Neural progenitor cell (in vitro differentiated cells): ENCODE measurements at regions not wholly inside any gene's neighbourhood (a gene's known extent, or its start where the extent isn't known, plus 50 kb on each side); places are given as distances from the start of the nearest gene placed in this dataset.
"Not testable (repeated sequence)": the region's sequence is repeated elsewhere in the genome, so short reads cannot be mapped to it uniquely, and the experiment has no call there.

Experiments used
- DNase-seq: peaks from one replicate; pipeline ENCODE4 v3.0.0-alpha.2; 2016; ENCODE audit warnings: low spot score
- H2AFZ ChIP-seq: fragments of 200-600 bp; sonication (generic); replicated peaks from 2 replicates; pipeline ENCODE4 v1.6.1; 2016; ENCODE audit warnings: antibody characterized with exemption
- H3F3A ChIP-seq: fragments of 200-600 bp; sonication (generic); 2 replicates; pipeline ENCODE4 v1.6.1; 2016; ENCODE audit warnings: antibody characterized with exemption, low read depth
- H3K27ac ChIP-seq: fragments of 200-600 bp; sonication (generic); 2 replicates; pipeline ENCODE4 v1.5.1; 2016; ENCODE audit warnings: mild to moderate bottlenecking
- H3K27me3 ChIP-seq: fragments of 200-600 bp; sonication (generic); 2 replicates; pipeline ENCODE4 v1.6.1; 2016; ENCODE audit warnings: mild to moderate bottlenecking, moderate library complexity
- H3K36me3 ChIP-seq: fragments of 200-600 bp; sonication (generic); 2 replicates; pipeline ENCODE4 v1.5.1; 2016
- H3K4me1 ChIP-seq: fragments of 200-600 bp; sonication (generic); 2 replicates; pipeline ENCODE4 v1.6.1; 2016; ENCODE audit warnings: mixed run types
- H3K4me2 ChIP-seq: fragments of 200-600 bp; sonication (generic); 2 replicates; pipeline ENCODE4 v1.6.1; 2016
- H3K4me3 ChIP-seq: fragments of 200-600 bp; sonication (generic); 2 replicates; pipeline ENCODE4 v1.5.1; 2016
- H3K79me2 ChIP-seq: fragments of 200-600 bp; sonication (generic); 2 replicates; pipeline ENCODE4 v1.6.1; 2016; ENCODE audit warnings: low read depth
- H3K9ac ChIP-seq: fragments of 200-600 bp; sonication (generic); 2 replicates; pipeline ENCODE4 v1.6.1; 2016
- H3K9me3 ChIP-seq: fragments of 200-600 bp; sonication (generic); 2 replicates; pipeline ENCODE4 v1.5.1; 2016; ENCODE audit warnings: low read depth
- H4K20me1 ChIP-seq: fragments of 200-600 bp; sonication (generic); 2 replicates; pipeline ENCODE4 v1.6.1; 2016; ENCODE audit warnings: low read depth
- H3K27ac Mint-ChIP-seq: 3 replicates; pipeline ENCODE4 v1.8.0; 2021; ENCODE audit warnings: mixed read lengths
- H3K27me3 Mint-ChIP-seq: 2 replicates; pipeline ENCODE4 v1.8.0; 2022; ENCODE audit warnings: low read depth, mild to moderate bottlenecking, inconsistent platforms, moderate library complexity, mixed read lengths; ENCODE audit not compliant: insufficient read depth
- H3K36me3 Mint-ChIP-seq: 3 replicates; pipeline ENCODE4 v1.8.0; 2021; ENCODE audit warnings: mixed read lengths
- H3K4me1 Mint-ChIP-seq: 3 replicates; pipeline ENCODE4 v1.8.0; 2021; ENCODE audit warnings: mixed read lengths
- H3K4me3 Mint-ChIP-seq: 3 replicates; pipeline ENCODE4 v1.8.0; 2021; ENCODE audit warnings: mild to moderate bottlenecking, moderate library complexity, mixed read lengths
- H3K9me3 Mint-ChIP-seq: 3 replicates; pipeline ENCODE4 v1.8.0; 2020; ENCODE audit warnings: mixed read lengths
- CTCF ChIP-seq: fragments of 200-600 bp; sonication (generic); IDR thresholded peaks from 2 replicates; pipeline ENCODE4 v1.5.1; 2017; ENCODE audit warnings: antibody characterized with exemption, mild to moderate bottlenecking

GRCh38 chrX:98850639-98851038 is 1559.4 kb downstream of the PCDH19 start:
- peak; percentile 47 for TF ChIP-seq CTCF
- H3K79me2 ChIP-seq, H3K4me1 Mint-ChIP-seq, H3K4me3 ChIP-seq, H3K27me3 Mint-ChIP-seq, H3K27ac Mint-ChIP-seq, H3K27ac ChIP-seq, H2AFZ ChIP-seq, H3K9me3 ChIP-seq, H3K9ac ChIP-seq, H3K4me1 ChIP-seq, H3K36me3 ChIP-seq, H3K27me3 ChIP-seq, H3K4me3 Mint-ChIP-seq, H4K20me1 ChIP-seq, H3K4me2 ChIP-seq: not testable (repeated sequence)
- peak; percentile 18 for DNase-seq
- Mint-ChIP-seq H3K9me3 (peaks cover 14% of the 10 kb centered on the region), H3K36me3 (peaks cover 33% of the 10 kb centered on the region)
- H3F3A ChIP-seq: peaks cover 27% of the 10 kb centered on the region
